Stimulated activated CD8-positive, alpha-beta memory T cell treated with anti-CD3 and anti-CD28 coated beads, Interleukin-7, amount 100 ng/mL, for 48 hours (primary cell): ENCODE measurements at regions not wholly inside any gene's neighbourhood (a gene's known extent, or its start where the extent isn't known, plus 50 kb on each side); places are given as distances from the start of the nearest gene placed in this dataset.

Source experiments
- DNase-seq, 2 donors: peaks; one replicate each; pipeline ENCODE4 v3.0.0-alpha.2; 2020; ENCODE audit warnings: low read depth in 1 of 2; ENCODE audit errors: extremely low read depth in 1 of 2

DNA sequence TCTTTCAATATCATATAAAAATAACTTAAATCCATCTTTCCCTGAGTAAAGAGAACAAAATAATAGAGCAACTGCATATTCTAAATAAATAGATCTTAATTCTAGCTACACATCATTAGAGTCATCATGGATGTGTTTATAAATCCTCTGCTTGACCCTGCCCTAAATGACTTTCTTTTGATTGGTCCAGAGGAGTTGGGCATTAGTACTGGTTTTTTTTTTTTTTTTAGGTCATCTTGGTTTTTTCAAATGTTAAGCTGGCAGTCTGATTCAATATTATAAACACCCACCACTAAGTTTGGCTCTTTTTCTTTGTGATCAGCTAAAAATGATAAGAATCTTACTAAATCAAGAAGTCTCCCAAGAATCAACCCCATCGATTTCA, 504.0 kb upstream of the CBLB start:
- DNase-seq, result no peak

- no peak for DNase-seq
Observed at GRCh38 chr3:106376016-106376570, 507.3 kb upstream of the CBLB start.

- no peak for DNase-seq
Observed at GRCh38 chr3:106379251-106379750, 510.5 kb upstream of the CBLB start.

GRCh38 chr3:106380232-106380631, 511.4 kb upstream of the CBLB start:
- DNase-seq, result no peak

- DNase-seq, result no peak
Observed at GRCh38 chr3:106381286-106381938, 512.6 kb upstream of the CBLB start.

DNA sequence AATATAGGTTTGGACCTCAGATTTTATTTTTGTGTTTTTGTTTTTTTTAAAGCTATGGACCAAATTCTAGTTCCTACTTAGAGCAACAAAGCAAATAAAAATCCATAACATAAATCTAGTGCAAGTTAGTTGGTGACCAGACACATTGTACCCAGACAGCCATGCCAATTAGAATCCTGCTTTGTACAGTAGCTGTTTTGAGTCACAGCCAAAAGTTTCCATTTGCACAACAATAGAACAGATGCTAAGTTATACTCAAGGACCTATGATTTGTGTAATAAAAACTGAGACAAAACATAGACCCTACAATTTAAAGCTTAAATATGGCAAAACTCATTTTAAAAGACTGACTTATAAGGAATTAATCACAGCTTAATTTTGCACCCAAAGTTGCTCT, 513.1 kb upstream of the CBLB start:
- DNase-seq, result no peak

GRCh38 chr3:106386050-106386449, 517.2 kb upstream of the CBLB start:
- no peak for DNase-seq

DNA sequence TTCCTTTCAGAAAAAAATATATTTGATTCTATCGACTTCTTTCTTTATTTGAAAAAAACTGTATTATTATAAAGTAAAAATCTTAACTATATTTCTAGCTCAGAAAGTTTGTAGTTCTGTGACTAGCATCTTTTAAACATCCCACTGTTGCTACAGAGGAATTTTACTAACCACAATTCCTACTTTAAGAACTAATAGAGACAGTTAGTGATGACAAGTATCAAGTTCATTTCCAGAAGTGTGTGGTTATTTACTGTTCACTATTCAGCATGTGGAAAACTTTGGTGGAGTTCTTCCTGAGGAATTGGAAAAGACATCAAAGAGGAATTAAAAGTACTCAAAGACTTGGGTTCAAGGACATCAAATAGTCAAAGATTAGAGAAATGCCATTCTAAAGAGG, 524.1 kb upstream of the CBLB start:
- DNase-seq, result no peak

- DNase-seq, result no peak
Observed at GRCh38 chr3:106397006-106397405, 528.2 kb upstream of the CBLB start.

GRCh38 chr3:106398891-106399600, 530.2 kb upstream of the CBLB start:
- DNase-seq, result no peak

DNA sequence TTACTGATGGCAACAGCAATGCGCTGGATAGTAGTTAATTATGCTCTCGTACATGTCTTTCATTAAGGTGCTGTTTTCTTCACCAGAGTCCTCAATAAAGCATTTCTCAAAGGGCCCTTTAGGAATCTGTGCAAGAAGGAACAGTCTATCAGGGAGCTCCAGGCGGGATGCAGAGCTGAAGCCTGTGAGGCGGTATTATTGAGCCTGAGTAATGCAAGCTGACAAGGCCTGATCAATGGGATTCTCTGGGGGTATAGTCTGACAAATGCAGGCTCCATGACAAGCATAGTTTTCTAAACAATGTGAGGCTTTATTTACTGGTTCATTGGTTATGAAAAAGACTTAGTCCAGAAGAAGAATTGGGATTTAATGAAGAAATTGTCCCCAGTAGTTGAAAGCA, 530.9 kb upstream of the CBLB start:
- no peak for DNase-seq

DNA sequence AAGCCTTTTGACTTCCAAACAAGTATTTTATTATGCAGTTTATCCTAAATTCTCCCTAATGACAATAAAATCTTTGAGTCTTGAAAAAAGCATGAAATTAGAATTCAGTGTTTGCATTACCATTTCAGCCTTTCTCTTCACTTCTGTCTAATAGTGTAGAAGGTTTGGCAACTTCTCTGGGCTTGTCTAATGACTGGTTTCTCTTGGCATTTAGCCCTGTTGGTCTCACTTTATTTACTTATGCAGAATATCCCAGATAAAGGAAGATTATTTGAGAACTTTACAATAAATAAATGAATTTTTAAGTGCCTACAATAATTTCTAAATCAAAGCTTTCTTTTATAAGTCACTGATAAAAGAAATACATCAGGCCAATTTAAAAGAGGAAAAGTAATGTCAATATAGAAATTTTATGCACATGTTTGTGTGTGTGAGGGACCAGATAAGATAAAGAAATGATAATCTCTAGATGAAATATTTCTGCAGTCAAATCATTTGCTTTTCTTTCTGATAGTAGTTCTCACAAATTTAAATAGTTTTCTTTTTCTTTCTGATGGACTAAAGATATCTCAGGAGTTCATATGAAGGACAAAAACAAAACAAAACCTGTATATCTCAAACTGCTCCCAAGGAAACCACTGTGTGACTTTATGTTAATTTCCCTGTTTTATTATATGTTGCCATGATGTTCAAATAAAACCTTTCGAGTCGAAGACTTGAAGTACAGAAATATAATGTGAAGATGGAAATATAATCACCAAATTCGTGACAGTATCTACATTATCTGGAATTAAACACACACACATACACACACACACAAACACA, 533.1 kb upstream of the CBLB start:
- DNase-seq, result no peak

DNA sequence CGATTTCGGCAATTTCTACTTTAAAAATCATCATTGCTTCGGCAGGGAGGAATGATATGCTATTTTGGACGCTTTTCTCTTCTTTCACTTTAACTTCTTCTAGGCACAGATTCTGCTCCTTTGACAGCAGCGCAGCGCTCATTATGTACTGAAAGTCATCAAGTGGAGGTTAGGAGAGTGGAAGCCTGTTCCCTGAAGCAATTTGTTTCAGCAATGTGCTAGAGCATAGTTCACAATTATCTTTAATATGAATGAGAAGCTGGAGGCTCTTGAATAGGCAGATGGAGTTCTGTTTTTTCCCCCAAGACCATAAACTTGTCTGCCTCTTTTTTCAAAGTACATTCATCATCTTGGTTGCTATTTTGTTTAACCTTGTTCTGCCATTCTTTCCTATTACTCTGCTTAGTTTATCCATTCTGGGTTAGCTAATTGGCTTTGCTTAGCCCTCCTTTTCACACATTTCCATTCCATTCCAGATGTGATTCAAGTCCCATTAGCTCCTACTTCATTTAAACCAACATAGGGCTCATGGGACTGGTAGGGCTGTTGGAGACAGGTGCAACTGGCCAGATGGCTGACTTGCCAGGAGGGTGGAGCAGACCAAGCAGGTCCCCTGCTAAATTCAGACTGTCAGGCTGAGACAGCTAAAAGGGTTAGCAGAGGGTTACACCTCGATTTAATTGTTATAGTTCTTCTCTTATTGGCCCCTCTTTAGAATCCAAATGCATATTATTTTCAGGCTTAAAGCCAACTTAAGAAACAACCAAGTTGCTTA, 534.7 kb upstream of the CBLB start:
- no peak for DNase-seq

DNA sequence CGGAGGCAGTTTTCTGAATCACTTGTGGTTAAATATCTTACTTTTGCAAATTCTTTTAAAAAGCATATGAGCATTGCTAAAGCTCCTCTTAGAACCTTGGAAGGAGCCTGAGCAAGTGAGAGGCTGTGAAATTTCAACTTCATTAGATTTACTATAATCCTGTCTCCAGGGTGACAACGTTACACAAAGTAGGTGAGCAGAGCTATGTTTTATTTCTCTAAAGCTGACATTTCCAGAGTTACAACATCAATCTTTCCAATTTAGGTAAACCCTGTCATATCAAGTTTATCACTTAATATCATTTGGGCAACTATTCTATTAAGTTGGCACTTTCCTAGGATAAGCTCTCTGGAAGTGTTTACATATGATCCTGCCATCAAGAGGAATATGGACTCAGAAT, 544.9 kb upstream of the CBLB start:
- no peak for DNase-seq

DNA sequence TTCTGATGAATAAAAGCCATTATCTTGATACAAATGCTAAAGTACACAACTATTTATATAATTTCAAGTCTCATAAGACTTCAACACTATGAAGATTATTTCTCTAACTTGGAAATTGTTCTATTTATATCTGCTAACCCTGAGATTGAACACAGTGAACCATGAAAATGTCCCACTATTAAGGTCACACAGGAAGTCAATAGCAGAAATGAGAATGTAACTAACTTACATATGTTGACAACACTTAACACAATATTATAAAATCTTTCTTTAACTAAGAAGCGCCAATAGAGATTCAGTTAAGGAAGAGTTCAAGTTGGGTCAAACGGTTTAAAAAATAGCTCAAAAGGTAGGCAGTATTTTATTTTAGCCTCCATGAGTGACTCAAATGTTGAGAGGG, 551.8 kb upstream of the CBLB start:
- no peak for DNase-seq

GRCh38 chr3:106421426-106421825, 552.6 kb upstream of the CBLB start:
- DNase-seq, result no peak

DNA sequence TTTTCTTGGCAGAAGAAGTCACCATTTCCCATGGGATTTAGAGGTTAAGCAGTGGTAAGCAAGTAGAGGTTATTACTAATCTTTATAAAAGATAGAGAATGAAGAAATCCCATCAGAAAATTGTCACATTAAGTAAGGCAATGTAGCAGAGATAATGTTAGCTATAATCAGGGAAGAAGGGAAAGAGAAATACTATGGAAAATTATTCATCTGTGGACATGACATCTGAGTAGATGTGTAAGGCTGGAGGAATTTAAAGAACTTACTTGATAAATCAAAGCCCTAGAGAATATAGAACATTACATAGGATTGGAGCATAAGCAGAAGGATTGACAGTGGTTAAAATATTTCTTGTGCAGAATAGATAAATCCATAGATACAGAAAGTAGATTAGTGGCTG, 553.1 kb upstream of the CBLB start:
- no peak for DNase-seq

- peak in 1 of 2 donors; percentile 24 for DNase-seq
Observed at GRCh38 chr3:106423321-106424225, 554.8 kb upstream of the CBLB start.

GRCh38 chr3:106425026-106425425, 556.2 kb upstream of the CBLB start:
- DNase-seq, result no peak

DNA sequence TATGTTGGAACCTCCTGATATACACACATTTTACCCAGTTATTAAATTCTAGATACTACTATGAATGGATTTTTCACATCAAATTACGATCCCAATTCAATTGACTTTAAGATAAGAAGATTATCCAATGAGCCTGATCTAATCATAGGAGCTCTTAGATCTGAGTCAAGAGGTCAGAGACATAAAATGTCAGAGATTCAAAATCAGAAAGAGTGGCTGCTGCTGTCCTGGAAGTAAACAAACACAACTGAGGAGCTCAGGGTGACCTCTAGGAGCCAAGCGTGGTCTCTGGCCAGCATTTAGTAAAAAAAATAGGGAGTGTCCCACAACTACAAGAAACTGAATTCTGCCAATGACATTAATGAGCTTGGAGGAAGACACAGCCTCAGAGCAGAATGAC, 557.1 kb upstream of the CBLB start:
- DNase-seq, result no peak
